ENCODE measurements at regions not wholly inside any gene's neighbourhood (a gene's known extent, or its start where the extent isn't known, plus 50 kb on each side); places are given as distances from the start of the nearest gene placed in this dataset.

DNA sequence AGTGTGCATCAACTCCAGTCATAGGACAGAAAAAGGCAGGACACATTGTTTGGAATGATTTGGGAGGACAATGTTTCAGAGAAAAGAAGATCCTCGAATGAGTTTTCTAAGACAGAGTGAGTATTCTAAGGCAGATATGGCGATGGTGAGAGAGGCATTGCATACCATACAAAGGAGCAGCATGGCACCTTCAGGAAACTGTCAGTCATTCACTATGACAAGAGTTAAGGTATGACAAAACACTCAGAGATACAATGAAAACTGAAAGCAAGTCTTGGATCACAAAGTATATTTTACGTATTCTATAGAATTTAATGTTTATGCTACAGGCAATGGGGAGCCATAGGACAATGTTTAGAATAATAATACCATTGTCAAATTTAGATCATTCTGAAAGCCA, 337.4 kb upstream of the LYPLAL1 start:
- H3K4me3 ChIP-seq, result no peak overlapping the region
- 87 to 93% methylated on average over 3 of the region's 3 CpGs for WGBS, 2 donors
- H3K36me3 ChIP-seq, result no peaks in the 10 kb centered on the region
- intact Hi-C loops (cut with DNase I), result no loop called here
- H3K4me1 ChIP-seq, result no peaks in the 10 kb centered on the region
- no peak for DNase-seq
- no peaks in the 10 kb centered on the region for H3K9me3 ChIP-seq
- no peaks in the 10 kb centered on the region for H3K27me3 ChIP-seq
- H3K27ac ChIP-seq, result no peak overlapping the region
- TF ChIP-seq CTCF (IDR thresholded peaks at IDR 0.05), result no peak
- no peak for TF ChIP-seq POLR2A (IDR thresholded peaks at IDR 0.05)

DNA sequence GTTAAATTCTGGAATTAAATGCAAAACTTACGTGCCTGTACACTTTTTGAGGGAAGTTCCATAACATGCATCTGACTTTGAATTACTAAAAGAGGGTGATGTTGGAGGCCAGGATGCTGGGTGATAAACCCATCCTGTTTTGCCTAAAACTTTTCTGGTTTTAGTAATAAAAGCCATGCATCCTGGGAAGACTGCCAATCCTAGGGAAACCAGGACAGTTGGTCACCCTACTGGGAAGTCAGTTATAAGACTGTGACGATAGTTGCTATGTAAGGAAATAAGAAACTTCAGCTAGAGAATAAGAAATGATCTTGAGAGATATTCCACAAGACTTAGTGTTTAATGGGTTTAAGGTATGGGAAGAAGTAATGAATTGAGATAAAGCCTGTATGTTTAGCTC, 336.6 kb upstream of the LYPLAL1 start:
- H3K4me1 ChIP-seq, result no peaks in the 10 kb centered on the region

DNA sequence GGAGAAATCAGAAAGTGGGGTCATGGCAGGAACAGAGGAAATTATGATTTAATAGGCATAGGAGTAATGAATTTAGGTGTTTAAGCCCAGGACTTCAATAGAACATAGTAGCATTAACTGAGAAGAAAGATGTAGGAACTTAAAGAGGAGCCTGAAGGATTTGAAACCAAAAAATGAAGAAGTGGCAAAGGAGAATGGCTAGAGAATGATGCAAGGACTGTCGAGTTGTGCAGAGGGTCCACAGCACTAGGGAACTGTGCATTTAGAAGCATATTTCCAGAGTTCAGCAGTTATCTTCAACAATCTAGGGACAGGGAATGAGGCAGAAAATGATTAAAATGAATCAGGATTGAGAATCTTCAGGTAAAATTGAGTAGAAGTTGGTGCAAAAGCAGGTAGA, 328.1 kb upstream of the LYPLAL1 start:
- H3K27ac ChIP-seq, result no peak overlapping the region
- intact Hi-C loops (cut with DNase I), result no loop called here
- TF ChIP-seq CTCF (IDR thresholded peaks at IDR 0.05) (no peak), POLR2A (IDR thresholded peaks at IDR 0.05) (no peak)
- H3K4me3 ChIP-seq, result no peak overlapping the region
- WGBS, 2 donors, result 75 to 84% methylated on average over 1 of the region's 1 CpG
- no peak for DNase-seq
- no peaks in the 10 kb centered on the region for H3K36me3 ChIP-seq
- H3K27me3 ChIP-seq, result no peaks in the 10 kb centered on the region
- no peaks in the 10 kb centered on the region for H3K4me1 ChIP-seq
- no peaks in the 10 kb centered on the region for H3K9me3 ChIP-seq

More for the DNA sequence above, 336.6 kb upstream of the LYPLAL1 start:
- H3K4me3 ChIP-seq, result no peak overlapping the region
- H3K9me3 ChIP-seq, result no peaks in the 10 kb centered on the region
- intact Hi-C loops (cut with DNase I), result no loop called here
- no peak for DNase-seq
- no peaks in the 10 kb centered on the region for H3K36me3 ChIP-seq
- WGBS, 2 donors, result 97 to 100% methylated on average over 2 of the region's 2 CpGs
- no peak overlapping the region for H3K27ac ChIP-seq
- no peaks in the 10 kb centered on the region for H3K27me3 ChIP-seq
- TF ChIP-seq POLR2A (IDR thresholded peaks at IDR 0.05), result no peak
- no peak for TF ChIP-seq CTCF (IDR thresholded peaks at IDR 0.05)

DNA sequence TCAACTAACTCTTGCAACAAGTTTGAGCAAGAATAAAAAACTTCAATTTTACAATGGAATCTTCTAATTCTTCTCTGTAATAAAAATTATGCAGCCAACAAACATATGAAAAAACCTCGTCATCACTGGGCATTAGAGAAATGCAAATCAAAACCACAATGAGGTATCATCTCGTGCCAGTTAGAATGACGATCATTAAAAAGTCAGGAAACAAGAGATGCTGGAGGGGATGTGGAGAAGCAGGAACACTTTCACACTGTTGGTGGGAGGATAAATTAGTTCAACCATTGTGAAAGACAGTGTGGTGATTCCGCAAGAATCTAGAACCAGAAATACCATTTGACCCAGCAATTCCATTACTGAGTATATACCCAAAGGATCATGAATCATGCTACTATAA, 327.5 kb upstream of the LYPLAL1 start:
- intact Hi-C loops (cut with DNase I), result no loop called here
- 77 to 79% methylated on average over 4 of the region's 4 CpGs for WGBS, 2 donors
- TF ChIP-seq POLR2A (IDR thresholded peaks at IDR 0.05) (no peak), CTCF (IDR thresholded peaks at IDR 0.05) (no peak)
- no peaks in the 10 kb centered on the region for H3K27me3 ChIP-seq
- H3K9me3 ChIP-seq, result no peaks in the 10 kb centered on the region
- no peak overlapping the region for H3K4me3 ChIP-seq
- H3K4me1 ChIP-seq, result no peaks in the 10 kb centered on the region
- H3K36me3 ChIP-seq, result no peaks in the 10 kb centered on the region
- no peak overlapping the region for H3K27ac ChIP-seq
- DNase-seq, result no peak

DNA sequence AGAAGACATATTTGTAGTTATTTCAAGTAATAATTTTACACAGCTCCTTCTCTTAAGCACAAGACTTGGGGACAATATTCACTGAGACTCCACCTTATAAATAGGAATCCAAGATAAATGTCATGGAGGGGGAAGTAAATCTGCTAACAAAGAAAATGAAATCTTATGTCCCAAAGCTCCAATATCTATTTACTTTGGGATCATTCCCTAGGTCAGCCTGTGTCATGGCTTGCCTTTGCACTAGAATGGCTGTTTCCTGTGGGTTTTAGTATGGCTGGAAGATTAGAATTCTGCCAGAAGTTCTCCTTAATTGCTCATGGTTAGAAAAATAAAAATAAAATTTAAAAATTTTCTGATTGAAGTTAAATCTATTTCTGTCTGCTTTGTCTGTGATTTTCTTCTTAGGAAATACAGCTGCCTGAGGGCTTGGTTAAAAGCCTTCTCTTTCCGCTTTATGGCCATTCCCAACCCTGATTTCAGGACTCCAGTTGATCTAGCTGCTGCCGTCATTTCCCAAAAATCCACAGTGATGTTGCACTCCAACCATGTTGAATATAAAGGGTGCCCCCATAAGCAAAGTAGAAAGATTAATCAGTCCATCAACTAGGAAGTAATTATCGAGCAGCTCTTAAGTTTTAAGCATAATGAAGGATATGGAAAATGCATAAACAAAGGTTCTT, 326.4 kb upstream of the LYPLAL1 start:
- no peak for TF ChIP-seq CTCF (IDR thresholded peaks at IDR 0.05)
- no peak for TF ChIP-seq POLR2A (IDR thresholded peaks at IDR 0.05)
- no peaks in the 10 kb centered on the region for H3K36me3 ChIP-seq
- H3K9me3 ChIP-seq, result no peaks in the 10 kb centered on the region
- 94% methylated on average over 3 of the region's 3 CpGs for WGBS, 2 donors
- H3K27me3 ChIP-seq, result no peaks in the 10 kb centered on the region
- intact Hi-C loops (cut with DNase I), result no loop called here
- no peak for DNase-seq
- H3K4me1 ChIP-seq, result no peaks in the 10 kb centered on the region
- no peak overlapping the region for H3K27ac ChIP-seq
- no peak overlapping the region for H3K4me3 ChIP-seq

Measured in esophagus squamous epithelium (tissue), 5 donors.